ENCODE measurements at regions not wholly inside any gene's neighbourhood (a gene's known extent, or its start where the extent isn't known, plus 50 kb on each side); places are given as distances from the start of the nearest gene placed in this dataset.

DNA sequence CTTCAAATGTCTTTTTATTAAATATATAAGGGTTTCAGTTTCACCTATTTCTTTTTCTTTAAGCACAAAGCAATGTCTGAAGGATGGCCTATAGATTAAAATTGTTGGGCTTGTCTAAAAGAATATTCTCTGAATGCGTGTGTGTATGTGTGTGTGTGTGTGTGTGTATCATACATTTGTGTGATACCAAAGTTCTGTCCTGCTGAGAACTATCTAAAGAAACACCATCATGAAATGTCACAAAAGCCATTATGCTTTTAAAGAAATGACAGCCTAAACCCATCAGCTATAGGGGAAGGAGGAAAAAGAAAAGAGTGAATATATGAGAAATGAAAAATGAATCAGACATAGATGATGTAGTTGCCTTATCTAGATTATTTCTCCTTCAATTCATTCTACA is 1501.5 kb upstream of the TENM3 start:
- Histone ChIP-seq H3K9me3 (ENCODE audit: control insufficient read depth in 1 of 2, insufficient read depth in 1 of 2, low read depth in 1 of 2, low read length in 2 of 2) (no peaks in the 10 kb centered on the region), H4K20me1 (ENCODE audit: insufficient read depth) (no peaks in the 10 kb centered on the region), H3K4me2 (ENCODE audit: low read length) (no peak overlapping the region), H3K9me2 (ENCODE audit: insufficient read depth) (peaks cover 4% of the 10 kb centered on the region; the same call in 1 of the 2 replicates), H3K79me2 (ENCODE audit: insufficient read depth, low read length) (no peaks in the 10 kb centered on the region), H3K27me3 (ENCODE audit: insufficient read depth, low read length) (no peaks in the 10 kb centered on the region), H2AFZ (ENCODE audit: low read depth, low read length, poor library complexity, severe bottlenecking) (no peak overlapping the region), H3K27ac (ENCODE audit: low read depth, low read length) (no peak overlapping the region), H3K4me3 (replicated peaks in 1 of 2; ENCODE audit: low read depth in 1 of 2, low read length in 2 of 2) (no peak overlapping the region), H3K36me3 (ENCODE audit: control insufficient read depth in 1 of 2, insufficient read depth in 2 of 2, low read length in 2 of 2) (no peaks in the 10 kb centered on the region), H3K9ac (ENCODE audit: low read length) (no peak overlapping the region), H3K4me1 (ENCODE audit: control insufficient read depth in 1 of 2, insufficient read depth in 2 of 2, low read length in 2 of 2) (no peaks in the 10 kb centered on the region)
- no TSS peak for BruUV-seq (replicated peaks)
- ChIA-PET CTCF (no interaction called here), RAD21 (ENCODE audit: low non-redundant PET in 1 of 2, low total read pairs in 2 of 2, uncharacterized antibody in 2 of 2, unreplicated experiment in 2 of 2) (no interaction called here), POLR2A (no interaction called here)
- DNase-seq (ENCODE audit: low read depth, low spot score) (no peak), ATAC-seq (no peak)
- TF ChIP-seq JUND (IDR thresholded peaks at IDR 0.05), result no peak
- TF ChIP-seq ZNF274 (IDR thresholded peaks at IDR 0.05; ENCODE audit: low read depth, low read length), result no peak
- TF ChIP-seq SP1 (IDR thresholded peaks at IDR 0.05; ENCODE audit: low read depth), result no peak
- TF ChIP-seq ZFX (IDR thresholded peaks at IDR 0.05), result no peak
- TF ChIP-seq, protein P1, sequence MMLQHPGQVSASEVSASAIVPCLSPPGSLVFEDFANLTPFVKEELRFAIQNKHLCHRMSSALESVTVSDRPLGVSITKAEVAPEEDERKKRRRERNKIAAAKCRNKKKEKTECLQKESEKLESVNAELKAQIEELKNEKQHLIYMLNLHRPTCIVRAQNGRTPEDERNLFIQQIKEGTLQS (IDR thresholded peaks at IDR 0.05), result no peak
- TF ChIP-seq TCF7L2 (IDR thresholded peaks at IDR 0.05; ENCODE audit: borderline replicate concordance, extremely low read depth, insufficient read depth, insufficient read length), result no peak
- no peak for TF ChIP-seq YY1 (IDR thresholded peaks at IDR 0.05; ENCODE audit: extremely low read depth, insufficient replicate concordance, low read depth, low read length)
- intact Hi-C loops (cut with micrococcal nuclease), result no loop called here

DNA sequence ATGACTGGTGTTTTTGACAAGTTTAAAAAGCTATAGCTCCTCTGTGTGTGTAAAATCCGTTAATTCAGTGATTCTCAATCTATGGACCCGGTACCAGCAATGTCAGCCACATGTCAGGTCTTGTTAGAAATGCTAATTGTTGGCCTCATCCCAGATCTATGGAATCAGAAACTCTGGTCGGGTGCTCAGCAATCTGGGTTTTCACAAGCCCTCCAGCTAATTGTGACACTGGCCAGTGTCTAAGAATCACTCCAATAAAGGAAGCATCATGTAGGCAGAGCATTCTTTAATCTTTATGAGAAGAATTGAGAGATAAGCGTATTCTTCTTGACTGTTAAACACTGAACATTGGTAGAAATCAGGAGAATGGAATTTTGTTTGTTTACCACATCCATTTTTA is 1498.2 kb upstream of the TENM3 start:
- Histone ChIP-seq H2AFZ (ENCODE audit: low read depth, low read length, poor library complexity, severe bottlenecking) (no peak overlapping the region), H3K27me3 (ENCODE audit: insufficient read depth, low read length) (no peaks in the 10 kb centered on the region), H3K4me3 (replicated peaks in 1 of 2; ENCODE audit: low read depth in 1 of 2, low read length in 2 of 2) (no peak overlapping the region), H3K9ac (ENCODE audit: low read length) (no peak overlapping the region), H3K9me2 (ENCODE audit: insufficient read depth) (no peaks in the 10 kb centered on the region), H4K20me1 (ENCODE audit: insufficient read depth) (no peaks in the 10 kb centered on the region), H3K36me3 (ENCODE audit: control insufficient read depth in 1 of 2, insufficient read depth in 2 of 2, low read length in 2 of 2) (no peaks in the 10 kb centered on the region), H3K4me2 (ENCODE audit: low read length) (no peak overlapping the region), H3K27ac (ENCODE audit: low read depth, low read length) (no peak overlapping the region), H3K79me2 (ENCODE audit: insufficient read depth, low read length) (no peaks in the 10 kb centered on the region), H3K9me3 (ENCODE audit: control insufficient read depth in 1 of 2, insufficient read depth in 1 of 2, low read depth in 1 of 2, low read length in 2 of 2) (no peaks in the 10 kb centered on the region), H3K4me1 (ENCODE audit: control insufficient read depth in 1 of 2, insufficient read depth in 2 of 2, low read length in 2 of 2) (no peaks in the 10 kb centered on the region)
- RAD21 ChIA-PET (ENCODE audit: low non-redundant PET in 1 of 2, low total read pairs in 2 of 2, uncharacterized antibody in 2 of 2, unreplicated experiment in 2 of 2), result no interaction called here
- DNase-seq (ENCODE audit: low read depth, low spot score), result no peak
- no TSS peak for BruUV-seq (replicated peaks)
- CTCF ChIA-PET, result no interaction called here
- no peak for TF ChIP-seq POLR2A (IDR thresholded peaks at IDR 0.05; ENCODE audit: borderline replicate concordance, extremely low read depth, insufficient read depth, insufficient read length)
- TF ChIP-seq YY1 (IDR thresholded peaks at IDR 0.05; ENCODE audit: extremely low read depth, insufficient replicate concordance, low read depth, low read length), result no peak
- TF ChIP-seq CEBPB (IDR thresholded peaks at IDR 0.05; ENCODE audit: low read depth), result no peak
- TF ChIP-seq EZH2 (IDR thresholded peaks at IDR 0.05), result no peak
- POLR2A ChIA-PET, result no interaction called here
- intact Hi-C loops (cut with micrococcal nuclease), result no loop called here
- ATAC-seq, result no peak

Data from HCT116 (cell line).